ENCODE measurements at regions not wholly inside any gene's neighbourhood (a gene's known extent, or its start where the extent isn't known, plus 50 kb on each side); places are given as distances from the start of the nearest gene placed in this dataset.
"Not testable (repeated sequence)": the region's sequence is repeated elsewhere in the genome, so short reads cannot be mapped to it uniquely, and the experiment has no call there.

GRCh38 chr6:67882436-67883311 is 752.4 kb upstream of the ADGRB3 start:
- 82% methylated on average over 5 of the region's 5 CpGs for WGBS (ENCODE audit: insufficient coverage)
- Histone ChIP-seq H3K4me1 (ENCODE audit: control insufficient read depth, insufficient read depth, low read length) (no peaks in the 10 kb centered on the region), H3K4me3 (ENCODE audit: low read length) (no peak overlapping the region), H3K9me3 (ENCODE audit: control insufficient read depth, insufficient read depth, low read length) (peaks cover 42% of the 10 kb centered on the region), H3K27ac (ENCODE audit: low read length) (no peak overlapping the region), H3K27me3 (ENCODE audit: control insufficient read depth, insufficient read depth, low read length) (no peaks in the 10 kb centered on the region), H3K36me3 (ENCODE audit: control insufficient read depth, insufficient read depth, low read length) (no peaks in the 10 kb centered on the region)
- DNase-seq, result no peak
- Mint-ChIP-seq H3K27ac (no peak overlapping the region), H3K27me3 (ENCODE audit: low read depth in 2 of 2) (no peaks in the 10 kb centered on the region), H3K4me3 (no peak overlapping the region), H3K4me1 (no peaks in the 10 kb centered on the region), H3K36me3 (no peaks in the 10 kb centered on the region), H3K9me3 (peaks cover under 1 to 5% of the 10 kb centered on the region in 2 donors)
- ATAC-seq, result no peak
- no peak for TF ChIP-seq CTCF (IDR thresholded peaks at IDR 0.05)
- intact Hi-C loops (cut with micrococcal nuclease), result no loop called here

GRCh38 chr6:67881706-67882065 is 753.4 kb upstream of the ADGRB3 start:
- H3K27me3 Mint-ChIP-seq (ENCODE audit: low read depth in 2 of 2), result no peaks in the 10 kb centered on the region
- no peaks in the 10 kb centered on the region for H3K4me1 ChIP-seq (ENCODE audit: control insufficient read depth, insufficient read depth, low read length)
- no peaks in the 10 kb centered on the region for H3K36me3 Mint-ChIP-seq
- H3K4me3 ChIP-seq (ENCODE audit: low read length), result no peak overlapping the region
- no peak for TF ChIP-seq CTCF (IDR thresholded peaks at IDR 0.05)
- ATAC-seq (no peak), DNase-seq (no peak)
- H3K36me3 ChIP-seq (ENCODE audit: control insufficient read depth, insufficient read depth, low read length), result no peaks in the 10 kb centered on the region
- H3K4me1 Mint-ChIP-seq, result no peaks in the 10 kb centered on the region
- peaks cover 35% of the 10 kb centered on the region for H3K9me3 ChIP-seq (ENCODE audit: control insufficient read depth, insufficient read depth, low read length)
- no peaks in the 10 kb centered on the region for H3K27me3 ChIP-seq (ENCODE audit: control insufficient read depth, insufficient read depth, low read length)
- no peak overlapping the region for H3K4me3 Mint-ChIP-seq
- intact Hi-C loops (cut with micrococcal nuclease), result no loop called here
- H3K27ac ChIP-seq (ENCODE audit: low read length), result no peak overlapping the region
- 92% methylated on average over 4 of the region's 4 CpGs for WGBS (ENCODE audit: insufficient coverage)
- no peak overlapping the region for H3K27ac Mint-ChIP-seq
- H3K9me3 Mint-ChIP-seq, result peaks cover 0 to 4% of the 10 kb centered on the region in 2 donors

GRCh38 chr6:67880939-67881705 is 754.0 kb upstream of the ADGRB3 start:
- Mint-ChIP-seq H3K36me3 (no peaks in the 10 kb centered on the region), H3K4me1 (no peaks in the 10 kb centered on the region), H3K27ac (no peak overlapping the region), H3K9me3 (peaks cover 0 to 4% of the 10 kb centered on the region in 2 donors), H3K4me3 (no peak overlapping the region), H3K27me3 (ENCODE audit: low read depth in 2 of 2) (no peaks in the 10 kb centered on the region)
- Histone ChIP-seq H3K9me3 (ENCODE audit: control insufficient read depth, insufficient read depth, low read length) (peaks cover 35% of the 10 kb centered on the region), H3K36me3 (ENCODE audit: control insufficient read depth, insufficient read depth, low read length) (no peaks in the 10 kb centered on the region), H3K4me1 (ENCODE audit: control insufficient read depth, insufficient read depth, low read length) (no peaks in the 10 kb centered on the region), H3K27ac (ENCODE audit: low read length) (no peak overlapping the region), H3K27me3 (ENCODE audit: control insufficient read depth, insufficient read depth, low read length) (no peaks in the 10 kb centered on the region), H3K4me3 (ENCODE audit: low read length) (no peak overlapping the region)
- ATAC-seq (no peak), DNase-seq (no peak)
- no peak for TF ChIP-seq CTCF (IDR thresholded peaks at IDR 0.05)
- 82% methylated on average over 13 of the region's 16 CpGs for WGBS (ENCODE audit: insufficient coverage)
- intact Hi-C loops (cut with micrococcal nuclease), result no loop called here

GRCh38 chr6:67880343-67880742 is 754.7 kb upstream of the ADGRB3 start:
- intact Hi-C loops (cut with micrococcal nuclease), result not testable (repeated sequence)
- WGBS (ENCODE audit: insufficient coverage), result 83% methylated on average over 1 of the region's 4 CpGs

GRCh38 chr6:67879928-67880327 is 755.2 kb upstream of the ADGRB3 start:
- ATAC-seq; H3K4me3 Mint-ChIP-seq; H3K27ac Mint-ChIP-seq; DNase-seq; H3K36me3 ChIP-seq (ENCODE audit: control insufficient read depth, insufficient read depth, low read length); H3K4me1 ChIP-seq (ENCODE audit: control insufficient read depth, insufficient read depth, low read length); H3K9me3 Mint-ChIP-seq; H3K36me3 Mint-ChIP-seq; intact Hi-C loops (cut with micrococcal nuclease); H3K27me3 Mint-ChIP-seq (ENCODE audit: low read depth in 2 of 2); H3K27ac ChIP-seq (ENCODE audit: low read length); H3K4me3 ChIP-seq (ENCODE audit: low read length); H3K27me3 ChIP-seq (ENCODE audit: control insufficient read depth, insufficient read depth, low read length); H3K4me1 Mint-ChIP-seq: not testable (repeated sequence)
- H3K9me3 ChIP-seq (ENCODE audit: control insufficient read depth, insufficient read depth, low read length), result peaks cover 34% of the 10 kb centered on the region
- WGBS (ENCODE audit: insufficient coverage), result no CpG with 5 or more reads among the region's 1 CpG

More at GRCh38 chr6:67880343-67880742, 754.7 kb upstream of the ADGRB3 start:
- H3K27me3 Mint-ChIP-seq (ENCODE audit: low read depth in 2 of 2); H3K36me3 Mint-ChIP-seq; H3K4me1 Mint-ChIP-seq; H3K27ac Mint-ChIP-seq; H3K9me3 Mint-ChIP-seq; H3K27me3 ChIP-seq (ENCODE audit: control insufficient read depth, insufficient read depth, low read length); H3K27ac ChIP-seq (ENCODE audit: low read length); DNase-seq; H3K4me3 Mint-ChIP-seq; ATAC-seq; H3K4me3 ChIP-seq (ENCODE audit: low read length); H3K4me1 ChIP-seq (ENCODE audit: control insufficient read depth, insufficient read depth, low read length); H3K36me3 ChIP-seq (ENCODE audit: control insufficient read depth, insufficient read depth, low read length): not testable (repeated sequence)
- H3K9me3 ChIP-seq (ENCODE audit: control insufficient read depth, insufficient read depth, low read length), result peaks cover 35% of the 10 kb centered on the region
